Mammary epithelial cell (primary cell): ENCODE measurements at regions not wholly inside any gene's neighbourhood (a gene's known extent, or its start where the extent isn't known, plus 50 kb on each side); places are given as distances from the start of the nearest gene placed in this dataset.
"Not testable (repeated sequence)": the region's sequence is repeated elsewhere in the genome, so short reads cannot be mapped to it uniquely, and the experiment has no call there.

Experiments used
- EZH2 ChIP-seq: IDR thresholded peaks from 2 replicates; pipeline ENCODE4 v1.6.1; 2012; ENCODE audit warnings: low read length, inconsistent platforms, borderline replicate concordance
- TF ChIP-seq, protein P1 (sequence below), 2 donors: IDR thresholded peaks in 1 of 2; conservative IDR thresholded peaks in 1 of 2; 2 replicates each; pipeline ENCODE4 v1.5.1; 2011 to 2012; ENCODE audit warnings: inconsistent platforms in 2 of 2, low read length in 2 of 2, mild to moderate bottlenecking in 2 of 2, control low read depth in 1 of 2, low read depth in 1 of 2; ENCODE audit not compliant: insufficient read depth in 1 of 2; ENCODE audit errors: extremely low read depth in 1 of 2

DNA sequence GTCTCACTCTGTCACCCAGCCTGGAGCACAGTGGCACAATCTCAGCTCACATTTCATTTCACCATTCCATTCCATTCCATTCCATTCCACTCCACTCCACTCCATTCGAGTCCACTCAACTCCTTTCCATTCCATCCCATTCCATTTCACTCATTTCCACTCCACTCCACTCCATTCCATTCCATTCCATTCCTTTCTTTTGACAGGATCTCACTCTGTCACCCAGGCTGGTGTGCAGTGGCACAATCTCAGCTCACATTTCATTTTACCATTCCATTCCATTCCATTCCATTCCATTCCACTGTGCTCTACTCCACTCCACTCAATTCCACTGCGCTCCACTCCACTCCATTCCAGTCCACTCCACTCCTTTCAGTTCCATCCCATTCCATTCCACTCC lies 639.6 kb downstream of the TP53TG3F start:
- TF ChIP-seq, protein P1, sequence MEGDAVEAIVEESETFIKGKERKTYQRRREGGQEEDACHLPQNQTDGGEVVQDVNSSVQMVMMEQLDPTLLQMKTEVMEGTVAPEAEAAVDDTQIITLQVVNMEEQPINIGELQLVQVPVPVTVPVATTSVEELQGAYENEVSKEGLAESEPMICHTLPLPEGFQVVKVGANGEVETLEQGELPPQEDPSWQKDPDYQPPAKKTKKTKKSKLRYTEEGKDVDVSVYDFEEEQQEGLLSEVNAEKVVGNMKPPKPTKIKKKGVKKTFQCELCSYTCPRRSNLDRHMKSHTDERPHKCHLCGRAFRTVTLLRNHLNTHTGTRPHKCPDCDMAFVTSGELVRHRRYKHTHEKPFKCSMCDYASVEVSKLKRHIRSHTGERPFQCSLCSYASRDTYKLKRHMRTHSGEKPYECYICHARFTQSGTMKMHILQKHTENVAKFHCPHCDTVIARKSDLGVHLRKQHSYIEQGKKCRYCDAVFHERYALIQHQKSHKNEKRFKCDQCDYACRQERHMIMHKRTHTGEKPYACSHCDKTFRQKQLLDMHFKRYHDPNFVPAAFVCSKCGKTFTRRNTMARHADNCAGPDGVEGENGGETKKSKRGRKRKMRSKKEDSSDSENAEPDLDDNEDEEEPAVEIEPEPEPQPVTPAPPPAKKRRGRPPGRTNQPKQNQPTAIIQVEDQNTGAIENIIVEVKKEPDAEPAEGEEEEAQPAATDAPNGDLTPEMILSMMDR (conservative IDR thresholded peaks at IDR 0.05 in 1 of 2, IDR thresholded peaks at IDR 0.05 in 1 of 2; ENCODE audit: extremely low read depth in 1 of 2, insufficient read depth in 1 of 2, low read depth in 1 of 2, low read length in 2 of 2) = not testable (repeated sequence)
- TF ChIP-seq EZH2 = not testable (repeated sequence)
